ENCODE measurements at regions not wholly inside any gene's neighbourhood (a gene's known extent, or its start where the extent isn't known, plus 50 kb on each side); places are given as distances from the start of the nearest gene placed in this dataset.
A peak's percentile ranks its signal among the peaks of the same experiment; 100 is the strongest.

DNA sequence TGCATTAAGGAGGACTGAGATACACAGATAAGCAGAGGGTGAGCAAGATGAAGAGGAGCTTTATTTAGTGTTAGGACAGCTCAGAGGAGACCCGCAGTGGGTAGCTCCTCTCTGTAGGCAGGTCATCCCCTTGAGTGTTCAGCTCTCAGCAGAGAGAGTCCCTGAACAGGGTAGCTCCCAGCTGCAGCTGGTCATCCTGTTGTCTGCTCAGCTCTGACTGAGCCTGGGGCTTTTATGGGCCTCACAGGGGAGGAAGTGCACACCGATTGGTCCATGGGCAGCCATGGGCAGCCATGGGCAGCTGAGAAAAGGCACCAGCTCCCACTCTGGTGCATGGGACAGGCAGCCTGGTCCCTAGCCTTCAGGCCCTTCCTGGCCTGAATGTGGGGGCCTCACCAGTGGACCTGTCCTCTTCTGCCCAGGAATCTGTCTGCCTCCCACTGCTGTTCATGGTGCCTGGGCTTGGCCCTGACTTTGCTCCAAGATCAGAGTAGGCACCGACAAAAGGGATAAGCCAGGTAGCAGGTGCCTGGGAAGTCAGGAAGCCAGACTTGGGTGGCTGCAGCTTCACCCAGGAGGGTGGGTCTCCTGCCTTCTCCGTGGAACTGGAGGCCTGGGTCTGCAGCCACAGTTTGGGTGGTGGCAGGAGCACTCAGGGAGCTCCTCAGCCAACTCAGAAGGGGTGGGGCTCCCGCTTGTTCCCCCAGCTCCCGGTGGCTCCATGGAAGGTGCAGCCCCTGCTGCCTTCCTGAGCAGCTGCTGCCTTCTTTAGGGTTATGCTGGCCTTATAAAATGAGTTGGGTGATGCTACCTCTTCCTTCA is 54.7 kb downstream of the MYEOV start:
- DNase-seq = no peak

- DNase-seq = no peak
Measured at GRCh38 chr11:69350040-69350439, 56.1 kb downstream of the MYEOV start.

- no peak for DNase-seq
Measured at GRCh38 chr11:69350596-69350995, 56.6 kb downstream of the MYEOV start.

GRCh38 chr11:69351460-69351859 is 57.5 kb downstream of the MYEOV start:
- DNase-seq = no peak

DNA sequence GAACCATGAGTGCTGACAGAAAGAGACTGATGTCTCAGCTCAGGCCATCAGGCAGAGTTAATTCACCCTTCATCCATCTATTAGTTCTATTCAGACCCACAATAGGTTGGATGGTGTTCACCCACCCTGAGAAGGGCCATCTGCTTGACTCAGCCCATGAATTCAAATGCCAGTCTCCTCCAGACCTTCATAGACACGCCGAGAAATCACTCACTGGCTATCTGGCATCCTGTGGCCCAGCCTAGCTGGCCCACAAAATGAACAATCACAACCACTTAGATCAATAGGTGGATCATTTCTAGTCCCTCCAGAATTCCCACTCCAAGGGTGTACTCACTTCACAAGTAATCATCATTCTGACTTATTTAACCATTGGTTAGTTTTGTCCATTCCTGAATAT is 58.2 kb downstream of the MYEOV start:
- no peak for DNase-seq

GRCh38 chr11:69352715-69353319 is 58.9 kb downstream of the MYEOV start:
- peak; percentile 27 to 60 for DNase-seq

- no peak for DNase-seq
Measured at GRCh38 chr11:69353696-69354544, 60.0 kb downstream of the MYEOV start.

DNA sequence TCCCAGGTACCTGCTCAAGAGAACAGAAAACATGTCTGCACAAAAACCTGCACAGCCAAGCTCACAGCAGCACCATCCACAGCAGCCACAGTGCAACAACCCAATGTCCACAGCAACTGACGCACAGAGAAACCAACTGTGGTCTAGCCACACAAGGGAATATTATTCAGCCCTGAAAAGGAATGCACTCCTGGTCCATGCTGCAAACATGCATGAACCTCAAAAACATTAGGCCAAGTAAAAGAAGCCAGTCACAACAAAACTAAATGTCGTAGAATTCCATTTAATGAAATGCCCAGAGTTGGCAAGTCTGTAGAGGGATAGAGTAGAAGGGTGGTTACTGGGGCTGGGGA is 60.6 kb downstream of the MYEOV start:
- no peak for DNase-seq

GRCh38 chr11:69355346-69355940 is 61.5 kb downstream of the MYEOV start:
- no peak for DNase-seq

DNA sequence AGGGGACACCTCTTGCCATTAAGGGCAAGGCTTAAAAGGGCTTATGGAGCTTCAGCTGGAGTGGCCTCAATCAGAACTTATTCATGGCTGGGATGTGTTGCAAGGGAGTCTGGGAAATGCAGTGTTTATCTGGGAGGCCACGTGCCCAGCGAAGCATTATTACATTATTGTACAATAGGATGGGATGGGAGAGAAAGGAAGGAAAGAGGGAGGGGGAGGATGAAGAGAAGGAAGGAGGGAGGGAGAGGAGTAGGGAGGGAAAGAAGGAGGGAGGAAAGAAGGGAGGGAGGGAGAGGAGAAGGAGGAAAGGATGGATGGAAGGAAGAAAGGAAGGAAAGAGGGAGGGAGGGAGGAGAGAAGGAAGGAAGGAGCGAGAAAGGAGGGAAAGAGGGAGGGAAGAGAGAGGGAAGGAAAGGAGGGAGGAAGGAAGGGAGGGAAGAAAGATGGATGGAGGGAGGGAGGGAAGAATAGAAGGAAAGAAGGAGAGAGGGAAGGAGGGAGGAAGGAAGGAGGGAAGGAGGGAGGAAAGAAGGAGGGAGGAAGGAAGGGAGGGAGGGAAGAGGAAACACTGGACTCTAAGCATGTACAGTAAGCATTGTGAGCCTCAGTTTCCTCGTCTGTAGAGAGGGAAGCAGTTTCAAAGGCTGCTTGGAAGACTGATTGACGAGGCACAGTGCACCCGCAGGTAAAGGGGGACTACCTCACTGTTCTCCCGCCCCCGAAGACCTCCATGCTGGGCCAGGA is 62.2 kb downstream of the MYEOV start:
- DNase-seq = no peak

DNA sequence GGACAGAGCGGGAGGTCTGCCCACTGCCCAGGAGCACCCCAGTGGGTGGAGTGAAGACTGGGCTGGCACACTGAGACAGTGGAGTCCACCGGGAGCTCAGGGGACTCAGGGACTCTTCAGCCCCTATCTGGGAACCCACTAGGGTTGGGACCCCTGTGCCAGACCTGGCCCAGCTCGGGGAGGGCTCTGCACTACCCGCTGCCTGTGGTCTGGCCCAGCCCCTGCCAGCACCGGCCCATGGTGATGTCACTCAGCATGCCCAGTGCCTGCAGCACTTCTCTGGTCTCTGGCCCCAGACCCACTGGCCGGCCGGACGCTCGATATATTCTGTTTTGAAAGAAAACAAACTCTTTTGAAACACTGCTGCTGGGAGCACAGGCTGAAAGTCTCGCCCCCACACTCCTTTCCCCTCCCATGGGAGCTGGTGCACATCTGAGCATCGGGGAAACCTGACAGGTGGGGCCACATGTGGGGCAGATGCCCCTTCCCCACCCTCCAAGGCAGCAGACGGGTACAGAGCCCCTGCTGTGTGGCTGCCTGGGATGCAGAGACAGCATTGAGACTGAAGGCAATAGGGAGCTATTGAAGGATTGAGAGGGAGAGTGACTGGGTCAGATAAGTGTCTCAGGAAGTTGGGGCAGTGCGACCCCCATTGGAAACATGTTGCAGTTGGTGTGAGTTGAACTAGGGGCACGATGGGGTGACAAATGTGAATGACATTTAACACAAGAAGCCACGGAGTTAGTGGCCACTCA is 62.9 kb downstream of the MYEOV start:
- DNase-seq = no peak

DNA sequence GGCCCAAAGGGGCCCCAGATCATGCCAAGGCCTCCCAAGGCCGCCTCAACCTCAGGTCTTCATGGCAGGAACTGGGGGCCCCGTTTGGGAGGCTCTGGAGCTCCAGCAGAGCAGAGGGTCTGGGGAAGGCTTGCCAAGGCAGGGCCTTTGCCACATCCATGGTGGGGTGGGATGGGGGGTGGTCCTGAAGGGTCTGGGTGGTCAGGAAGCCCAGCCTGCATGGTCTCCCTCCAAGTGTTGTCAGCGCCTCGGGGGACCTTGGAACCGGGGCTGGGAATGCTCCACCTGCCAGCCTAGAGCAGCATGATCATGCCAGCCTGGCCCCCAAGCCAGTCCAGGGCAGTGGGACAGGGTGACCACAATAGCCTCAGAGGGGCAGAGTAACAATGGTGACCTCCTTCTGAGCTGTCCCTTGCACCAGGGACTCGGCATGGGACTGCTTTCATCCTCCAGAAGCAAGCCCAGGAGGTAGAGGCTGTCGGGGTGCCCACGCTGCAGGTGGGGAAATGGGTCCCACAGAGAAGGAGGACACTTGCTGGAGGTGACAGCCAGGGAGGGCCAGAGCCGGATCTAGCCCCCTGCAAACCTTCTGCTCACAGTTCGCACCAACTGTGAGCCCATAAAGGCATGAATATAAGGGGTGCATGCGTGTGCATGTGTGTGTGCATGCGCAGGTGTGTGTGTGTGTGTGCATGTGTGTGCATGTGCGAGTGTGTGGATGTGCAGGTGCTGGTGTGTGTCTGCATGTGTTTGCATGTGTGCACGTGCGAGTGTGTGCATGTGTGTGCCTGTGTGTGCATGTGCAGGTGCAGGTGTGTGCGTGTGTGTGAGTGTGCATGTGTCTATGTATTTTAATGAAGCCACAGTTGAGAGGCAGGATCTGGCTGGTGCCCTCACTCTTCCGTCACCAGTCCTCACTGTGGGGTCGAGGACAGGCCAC is 63.8 kb downstream of the MYEOV start:
- no peak for DNase-seq

- DNase-seq = no peak
Measured at GRCh38 chr11:69358398-69359020, 64.6 kb downstream of the MYEOV start.

- DNase-seq = no peak
Measured at GRCh38 chr11:69359735-69360480, 66.0 kb downstream of the MYEOV start.

- DNase-seq = no peak
Measured at GRCh38 chr11:69360606-69361005, 66.7 kb downstream of the MYEOV start.

DNA sequence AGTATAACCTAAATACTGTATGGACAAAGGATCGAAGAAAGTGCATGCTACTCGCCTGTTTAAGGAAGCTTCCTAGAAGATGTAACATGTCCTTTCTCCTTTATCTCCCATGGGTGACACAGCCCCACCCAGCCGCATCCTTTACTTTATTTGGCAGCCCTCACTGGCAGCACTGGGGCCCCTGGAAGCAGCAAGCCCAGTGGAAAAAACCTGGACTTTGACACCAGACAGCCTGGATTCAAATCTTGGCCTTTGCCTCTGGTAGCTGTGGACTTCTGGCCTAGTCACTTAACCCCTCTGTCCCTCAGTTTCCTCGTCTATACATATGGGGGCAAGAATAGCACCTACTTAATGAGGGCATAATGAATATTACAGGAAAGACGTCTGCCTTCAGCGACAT is 67.1 kb downstream of the MYEOV start:
- DNase-seq = no peak

DNA sequence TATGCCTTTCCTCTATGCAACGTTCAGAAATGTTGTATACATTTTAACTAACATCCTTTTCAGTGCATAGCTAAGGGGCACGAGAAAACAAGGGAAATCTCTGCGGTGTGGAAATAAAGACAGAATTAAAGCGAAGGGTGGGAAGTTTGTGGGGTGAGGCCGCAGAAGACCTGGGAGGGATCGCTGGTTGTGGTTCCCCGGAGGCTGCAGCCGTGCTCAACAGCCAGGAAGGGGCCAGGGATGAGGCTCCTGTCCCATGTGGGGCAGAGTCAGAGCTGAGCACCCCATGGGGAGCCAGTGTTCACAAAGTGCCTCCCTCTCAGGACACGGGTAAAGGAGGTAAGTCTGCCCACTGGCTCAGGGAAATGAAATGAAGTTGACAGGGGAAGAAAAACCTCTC is 67.5 kb downstream of the MYEOV start:
- no peak for DNase-seq

DNA sequence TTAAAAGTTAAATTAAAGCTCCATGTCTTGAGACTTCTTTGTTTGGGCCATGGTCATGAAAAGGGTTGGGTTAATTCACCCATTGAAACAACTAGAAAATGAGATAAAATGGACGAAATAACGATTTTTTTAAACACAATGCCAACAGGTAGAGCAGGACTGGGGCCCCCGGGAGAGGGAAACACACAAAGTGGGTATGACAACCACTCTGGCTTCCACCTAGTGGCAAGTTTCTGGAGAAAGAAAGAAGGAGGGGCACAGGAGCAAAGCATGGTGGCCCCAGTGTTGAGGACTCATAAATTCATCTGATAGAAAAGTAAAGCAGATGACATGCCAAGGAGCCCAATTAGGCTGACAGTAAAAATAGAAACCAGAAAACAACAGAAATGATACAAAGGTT is 68.4 kb downstream of the MYEOV start:
- peak in 1 of 2 experiments; percentile 1 for DNase-seq

- DNase-seq = no peak
Measured at GRCh38 chr11:69364921-69365320, 71.0 kb downstream of the MYEOV start.
